HEK293 (cell line): ENCODE measurements at regions not wholly inside any gene's neighbourhood (a gene's known extent, or its start where the extent isn't known, plus 50 kb on each side); places are given as distances from the start of the nearest gene placed in this dataset.

Experiments used
- CTCF ChIA-PET: fragments of 350-600 bp; formaldehyde crosslinking; extraction: SDS; loops from one replicate; lab custom pipeline; 2021; ENCODE audit warnings: antibody characterized with exemption; lab: Yijun Ruan, JAX
- POLR2A ChIA-PET: fragments of 300-600 bp; formaldehyde crosslinking; extraction: SDS; loops from one replicate; lab custom pipeline; 2020; ENCODE audit warnings: antibody characterized with exemption, inconsistent platforms; lab: Yijun Ruan, JAX
- H3K27ac ChIP-seq: fragments of 200-500 bp; sonication (Bioruptor generic); 2 replicates; pipeline ENCODE4 v1.5.1; 2014; ENCODE audit warnings: low read depth, low read length, control low read depth, inconsistent platforms; ENCODE audit errors: extremely low read depth
- H3K36me3 ChIP-seq, 2 experiments: fragments of 200-500 bp in 1 of 2; sonication (Bioruptor generic) in 1 of 2; 1 replicate in 1 of 2; 2 replicates in 1 of 2; pipeline ENCODE4 v1.5.1; 2014 to 2017; ENCODE audit warnings: inconsistent platforms in 2 of 2, low read length in 2 of 2; ENCODE audit not compliant: control insufficient read depth in 2 of 2, insufficient read depth in 1 of 2
- H3K4me1 ChIP-seq: fragments of 200-500 bp; sonication (Bioruptor generic); 2 replicates; pipeline ENCODE4 v1.5.1; 2014; ENCODE audit warnings: mild to moderate bottlenecking, low read length, inconsistent platforms; ENCODE audit not compliant: control insufficient read depth, insufficient read depth
- H3K4me3 ChIP-seq: 2 replicates; pipeline ENCODE4 v1.5.1; 2011; ENCODE audit warnings: low read depth, mild to moderate bottlenecking, control low read depth, low read length, moderate library complexity
- H3K9me3 ChIP-seq: fragments of 200-500 bp; sonication (Bioruptor generic); 2 replicates; pipeline ENCODE4 v1.5.1; 2014; ENCODE audit warnings: low read depth, low read length, inconsistent platforms; ENCODE audit not compliant: control insufficient read depth, insufficient read depth
- GFI1B ChIP-seq: fragments of 450-650 bp; formaldehyde crosslinking; IDR thresholded peaks from 2 replicates; pipeline ENCODE4 v1.5.1; 2016; ENCODE audit warnings: missing biosample characterization, missing genetic modification characterization
- HIC1 ChIP-seq: fragments of 450-650 bp; formaldehyde crosslinking; IDR thresholded peaks from 2 replicates; pipeline ENCODE4 v1.5.1; 2016; ENCODE audit warnings: missing biosample characterization, missing genetic modification characterization
- KLF10 ChIP-seq: fragments of 450-650 bp; IDR thresholded peaks from 2 replicates; pipeline ENCODE4 v1.5.1; 2018; ENCODE audit warnings: missing biosample characterization, mild to moderate bottlenecking, missing genetic modification characterization
- PRDM10 ChIP-seq: fragments of 450-650 bp; formaldehyde crosslinking; IDR thresholded peaks from 2 replicates; pipeline ENCODE4 v1.5.1; 2016; ENCODE audit warnings: missing biosample characterization, missing genetic modification characterization
- YY1 ChIP-seq: fragments of 450-650 bp; formaldehyde crosslinking; IDR thresholded peaks from 2 replicates; pipeline ENCODE4 v1.5.1; 2018; ENCODE audit warnings: missing biosample characterization, missing genetic modification characterization
- YY2 ChIP-seq: fragments of 450-650 bp; formaldehyde crosslinking; IDR thresholded peaks from 2 replicates; pipeline ENCODE4 v1.5.1; 2016; ENCODE audit warnings: missing biosample characterization, missing genetic modification characterization
- ZFP69B ChIP-seq: fragments of 450-650 bp; formaldehyde crosslinking; IDR thresholded peaks from 2 replicates; pipeline ENCODE4 v1.5.1; 2016; ENCODE audit warnings: missing biosample characterization, missing genetic modification characterization
- ZIC2 ChIP-seq: fragments of 450-650 bp; formaldehyde crosslinking; IDR thresholded peaks from 2 replicates; pipeline ENCODE4 v1.5.1; 2016; ENCODE audit warnings: missing biosample characterization, missing genetic modification characterization
- ZNF24 ChIP-seq: fragments of 450-650 bp; formaldehyde crosslinking; IDR thresholded peaks from 2 replicates; pipeline ENCODE4 v1.5.1; 2016; ENCODE audit warnings: missing biosample characterization, missing genetic modification characterization
- ZNF37A ChIP-seq: fragments of 450-650 bp; IDR thresholded peaks from 2 replicates; pipeline ENCODE4 v1.5.1; 2018; ENCODE audit warnings: missing biosample characterization, missing genetic modification characterization
- ZNF398 ChIP-seq: fragments of 450-650 bp; formaldehyde crosslinking; IDR thresholded peaks from 2 replicates; pipeline ENCODE4 v1.5.1; 2017; ENCODE audit warnings: missing biosample characterization, missing genetic modification characterization
- ZNF404 ChIP-seq: fragments of 450-650 bp; formaldehyde crosslinking; IDR thresholded peaks from 2 replicates; pipeline ENCODE4 v1.5.1; 2017; ENCODE audit warnings: missing biosample characterization, missing genetic modification characterization
- ZNF416 ChIP-seq: fragments of 450-650 bp; formaldehyde crosslinking; IDR thresholded peaks from 2 replicates; pipeline ENCODE4 v1.5.1; 2016; ENCODE audit warnings: missing biosample characterization, missing genetic modification characterization
- ZNF518A ChIP-seq: fragments of 450-650 bp; formaldehyde crosslinking; conservative IDR thresholded peaks from 2 replicates; pipeline ENCODE4 v1.5.1; 2016; ENCODE audit warnings: low read depth, missing biosample characterization, missing genetic modification characterization
- ZNF610 ChIP-seq: fragments of 450-650 bp; formaldehyde crosslinking; IDR thresholded peaks from 2 replicates; pipeline ENCODE4 v1.5.1; 2016; ENCODE audit warnings: missing biosample characterization, missing genetic modification characterization, borderline replicate concordance
- ZNF629 ChIP-seq: fragments of 450-650 bp; formaldehyde crosslinking; IDR thresholded peaks from 2 replicates; pipeline ENCODE4 v1.5.1; 2017; ENCODE audit warnings: missing biosample characterization, missing genetic modification characterization
- ZSCAN5A ChIP-seq: fragments of 450-650 bp; formaldehyde crosslinking; IDR thresholded peaks from 2 replicates; pipeline ENCODE4 v1.5.1; 2016; ENCODE audit warnings: missing biosample characterization, missing genetic modification characterization

- no peak for TF ChIP-seq ZNF404 (tag by site-specific recombination)
- no peak for TF ChIP-seq ZNF416 (tag by site-specific recombination)
- no peak for TF ChIP-seq ZNF610
- TF ChIP-seq YY1 (tag by site-specific recombination): no peak
- no peak for TF ChIP-seq PRDM10
These were observed 96.7 kb upstream of the IKZF1 start (continued) for GRCh38 chr7:50207686-50208255.

GRCh38 chr7:50207251-50207564 is 97.3 kb upstream of the IKZF1 start:
- H3K4me1 ChIP-seq: no peaks in the 10 kb centered on the region
- no peak for TF ChIP-seq ZSCAN5A (tag by site-specific recombination)
- no peak for TF ChIP-seq HIC1 (tag by site-specific recombination)
- no peak for TF ChIP-seq YY2 (tag by site-specific recombination)
- TF ChIP-seq KLF10 (tag by site-specific recombination): no peak
- TF ChIP-seq ZIC2 (tag by site-specific recombination): no peak
- TF ChIP-seq ZNF398: no peak
- no peak for TF ChIP-seq ZNF24 (tag by site-specific recombination)
- TF ChIP-seq ZNF37A (tag by site-specific recombination): no peak
- no peak for TF ChIP-seq ZFP69B (tag by site-specific recombination)
- TF ChIP-seq GFI1B: no peak
- no peak for TF ChIP-seq ZNF629 (tag by site-specific recombination)
- no peak for TF ChIP-seq ZNF518A (tag by site-specific recombination)
- no peaks in the 10 kb centered on the region for H3K9me3 ChIP-seq
- no peak overlapping the region for H3K4me3 ChIP-seq
- ChIA-PET POLR2A (no interaction called here), CTCF (interaction anchor here (0.8 to 3.3 kb wide), 5 partner anchors 160 to 955 kb away, joined by 4 to 30 read pairs (median 5); no protein-coding TSS in a partner anchor)
- H3K27ac ChIP-seq: no peak overlapping the region
- no peaks in the 10 kb centered on the region for H3K36me3 ChIP-seq
